ENCODE measurements at regions not wholly inside any gene's neighbourhood (a gene's known extent, or its start where the extent isn't known, plus 50 kb on each side); places are given as distances from the start of the nearest gene placed in this dataset.
A peak's percentile ranks its signal among the peaks of the same experiment; 100 is the strongest.

DNA sequence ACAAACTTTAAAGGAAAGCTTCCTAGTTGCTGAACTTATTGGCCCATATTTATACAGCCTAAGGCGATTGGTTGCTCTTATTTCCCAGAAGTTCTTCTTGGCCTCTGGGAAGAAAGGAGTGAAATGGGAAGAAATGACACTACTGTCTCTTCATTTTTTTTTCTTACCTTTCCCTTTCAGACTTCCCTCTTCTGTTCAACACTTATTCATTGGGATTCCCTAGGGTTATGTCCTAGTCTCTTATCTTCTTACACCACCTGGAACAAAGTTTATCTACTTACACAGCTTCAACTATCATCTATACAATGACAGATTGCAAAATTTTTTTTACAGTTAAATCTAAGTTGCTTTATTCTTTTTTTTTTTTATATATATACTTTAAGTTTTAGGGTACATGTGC, 68.0 kb downstream of the SNX12 start:
- no peak for DNase-seq

DNA sequence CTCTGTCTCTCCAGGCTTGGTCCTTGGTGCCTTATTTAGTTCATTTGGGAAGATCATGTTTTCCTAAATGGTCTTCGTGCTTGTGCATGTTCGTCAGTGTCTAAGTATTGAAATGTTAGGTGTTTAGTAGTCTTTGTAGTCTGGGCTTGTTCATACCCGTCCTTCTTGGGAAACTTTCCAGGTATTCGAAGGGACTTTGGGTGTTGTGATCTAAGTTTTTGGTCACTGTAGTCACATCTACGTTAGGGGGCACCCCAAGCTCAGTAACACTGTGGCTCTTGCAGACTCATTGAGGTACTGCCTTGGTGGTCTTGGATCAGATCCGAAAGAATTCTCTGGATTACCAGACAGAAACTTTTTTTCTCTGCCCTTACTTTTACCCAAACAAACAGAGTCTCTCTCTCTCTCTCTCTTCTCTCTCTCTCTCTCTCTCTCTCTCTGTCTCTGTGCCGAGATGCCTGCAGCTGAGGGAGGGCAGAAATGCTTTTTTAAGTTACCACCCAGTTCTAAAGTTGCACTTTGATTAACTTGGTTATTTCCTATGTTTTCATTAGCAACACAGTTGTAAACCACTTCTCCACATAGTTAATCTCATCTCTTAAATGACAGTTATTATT, 67.6 kb upstream of the SLC7A3 start:
- peak; percentile 10 for DNase-seq

DNA sequence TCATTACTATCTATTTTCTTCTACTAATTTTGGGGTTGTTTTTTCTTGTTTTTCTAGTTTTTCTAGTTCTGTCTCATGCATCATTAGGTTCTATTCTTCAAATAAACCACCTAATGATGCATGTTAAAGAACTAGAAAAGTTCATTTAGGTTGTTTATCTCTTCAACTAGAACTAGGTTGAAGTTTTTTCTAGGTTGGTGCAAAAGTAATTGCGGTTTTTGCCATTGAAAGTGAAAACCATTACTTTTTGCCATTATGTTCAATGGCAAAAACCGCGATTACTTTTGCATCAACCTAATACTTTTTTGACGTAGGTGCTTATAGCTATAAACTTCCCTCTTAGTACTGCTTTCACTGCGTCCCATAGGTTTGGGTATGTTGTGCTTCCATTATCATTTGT, 64.4 kb upstream of the SLC7A3 start:
- DNase-seq, result no peak

DNA sequence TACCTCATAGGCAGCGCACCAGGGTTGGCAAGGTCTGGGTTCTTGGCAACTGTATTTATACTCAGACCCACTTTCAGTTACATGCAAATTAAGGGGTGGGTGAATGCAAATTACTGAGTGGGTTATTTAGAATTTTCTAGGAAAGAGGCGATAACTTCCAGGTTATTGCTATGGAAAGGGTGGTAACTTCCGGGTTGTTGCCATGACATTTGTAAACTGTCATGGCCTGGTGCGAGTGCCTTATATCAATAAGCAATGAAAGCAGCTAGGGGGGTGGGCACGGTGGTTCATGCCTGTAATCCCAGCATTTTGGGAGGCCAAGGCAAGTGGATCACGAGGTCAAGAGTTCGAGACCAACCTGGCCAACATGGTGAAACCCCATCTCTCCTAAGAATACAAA, 57.5 kb upstream of the SLC7A3 start:
- no peak for DNase-seq

All from activated naive CD4-positive, alpha-beta T cell treated with anti-CD3 and anti-CD28 coated beads, Interleukin-2, amount 50 U/mL, for 16 hours (primary cell).